GM21825 (cell line): ENCODE measurements at regions not wholly inside any gene's neighbourhood (a gene's known extent, or its start where the extent isn't known, plus 50 kb on each side); places are given as distances from the start of the nearest gene placed in this dataset.

Experiments
- ATAC-seq: cut with Tn5 transposase; IDR thresholded peaks from one replicate; pipeline ENCODE4 v1.9.1; 2021; ENCODE audit warnings: mild to moderate bottlenecking, moderate library complexity; ENCODE audit not compliant: unreplicated experiment

DNA sequence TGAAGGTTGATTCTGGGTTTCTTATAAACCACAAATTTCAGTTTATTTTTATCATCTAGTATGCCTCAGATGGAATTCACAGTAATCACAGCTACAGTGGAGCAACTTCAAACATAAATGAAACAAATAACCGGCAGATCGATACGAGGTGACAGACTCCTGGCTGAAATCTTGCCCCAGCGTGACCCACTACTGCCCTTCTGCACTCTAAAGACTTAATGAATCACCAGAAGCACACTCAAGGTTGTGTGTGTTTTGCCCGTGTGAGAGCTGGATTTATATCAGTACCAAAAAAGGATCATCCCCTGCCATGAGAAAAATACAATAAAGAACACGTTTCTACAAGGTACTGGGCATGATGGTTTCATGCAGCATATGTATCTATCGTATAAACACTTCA lies 161.7 kb downstream of the KLF12 start:
- no peak for ATAC-seq

DNA sequence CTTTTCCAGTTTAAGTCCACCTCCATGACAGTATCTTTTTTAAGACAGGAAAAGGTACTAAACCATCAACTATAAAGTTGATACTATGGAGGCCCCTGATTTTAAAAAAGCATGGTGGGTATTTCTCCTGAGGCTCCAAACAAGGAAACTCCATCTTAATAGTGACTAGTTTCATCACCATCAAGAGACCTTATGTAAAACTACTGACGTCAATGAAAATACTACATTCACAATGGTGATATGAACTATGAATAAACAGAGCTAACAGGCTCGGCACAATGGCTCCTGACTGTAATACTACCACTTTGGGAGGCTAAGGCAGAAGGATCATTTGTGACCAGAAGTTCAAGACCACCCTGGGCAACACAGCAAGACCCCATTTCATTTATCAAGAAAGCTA lies 162.7 kb downstream of the KLF12 start:
- no peak for ATAC-seq

DNA sequence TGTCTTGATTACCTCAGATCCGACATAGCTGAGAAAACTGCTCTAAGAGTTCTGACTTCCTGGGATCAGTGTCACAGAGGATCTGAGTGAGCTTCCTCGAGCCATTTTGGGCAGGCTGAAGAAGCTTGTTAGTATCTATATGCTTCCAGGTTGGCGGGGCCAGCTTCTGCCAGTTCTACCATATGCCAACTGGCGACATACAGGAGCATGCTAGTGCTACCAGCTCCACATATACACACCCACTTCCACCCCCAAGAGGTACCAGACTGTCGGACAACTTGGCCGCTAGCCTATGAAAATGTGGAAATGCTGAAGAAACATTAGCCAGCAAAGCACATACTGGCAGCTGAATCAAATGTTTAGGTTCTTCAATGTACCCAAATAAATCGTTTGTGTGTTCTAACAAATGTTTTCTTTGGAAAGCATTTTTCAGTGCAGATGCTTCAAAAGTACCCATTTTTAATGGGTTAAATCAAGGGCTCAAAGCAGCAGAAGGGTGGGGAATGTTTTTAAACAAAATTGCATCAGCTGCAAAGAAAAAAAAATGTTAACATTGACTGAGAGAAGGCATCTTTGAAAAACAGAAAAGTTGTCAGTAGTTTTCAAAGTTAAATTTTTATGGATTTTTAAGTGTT lies 163.7 kb downstream of the KLF12 start:
- ATAC-seq, result no peak

DNA sequence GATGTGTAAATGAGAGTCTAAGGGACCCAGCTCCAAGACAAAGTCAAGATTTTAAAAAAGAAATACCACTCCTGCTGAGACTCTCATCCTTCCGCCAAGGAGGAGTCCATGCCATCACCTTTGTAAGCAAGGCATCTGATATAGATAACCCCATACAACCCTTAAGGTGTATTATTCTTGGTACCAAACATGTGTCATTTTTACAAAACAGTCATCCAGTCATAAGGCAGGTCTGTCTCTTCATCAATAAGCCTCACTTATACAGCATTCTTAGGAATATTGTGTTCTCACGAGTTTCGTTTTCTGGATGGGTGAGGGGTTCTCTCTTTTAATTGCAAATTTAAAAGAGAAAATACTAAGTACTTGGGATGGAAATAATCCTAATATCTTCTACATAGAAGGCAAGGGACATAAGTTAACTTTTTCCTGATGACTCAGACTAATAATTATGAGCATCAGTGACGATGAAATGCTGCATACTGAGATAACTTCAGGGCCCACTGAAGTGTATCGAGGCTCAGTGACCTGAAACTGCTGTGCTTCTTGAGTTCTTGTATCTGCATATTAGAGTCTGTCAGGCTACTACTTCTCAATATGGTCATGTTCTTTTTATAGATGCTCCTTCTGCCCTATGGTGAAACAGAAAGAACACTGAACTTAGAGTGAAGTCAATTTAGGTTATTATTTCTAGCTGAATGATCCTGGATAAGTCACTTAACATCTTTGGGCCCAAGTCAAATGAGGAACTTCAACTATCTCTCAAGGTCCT lies 166.6 kb downstream of the KLF12 start:
- ATAC-seq, result peak; percentile 99

DNA sequence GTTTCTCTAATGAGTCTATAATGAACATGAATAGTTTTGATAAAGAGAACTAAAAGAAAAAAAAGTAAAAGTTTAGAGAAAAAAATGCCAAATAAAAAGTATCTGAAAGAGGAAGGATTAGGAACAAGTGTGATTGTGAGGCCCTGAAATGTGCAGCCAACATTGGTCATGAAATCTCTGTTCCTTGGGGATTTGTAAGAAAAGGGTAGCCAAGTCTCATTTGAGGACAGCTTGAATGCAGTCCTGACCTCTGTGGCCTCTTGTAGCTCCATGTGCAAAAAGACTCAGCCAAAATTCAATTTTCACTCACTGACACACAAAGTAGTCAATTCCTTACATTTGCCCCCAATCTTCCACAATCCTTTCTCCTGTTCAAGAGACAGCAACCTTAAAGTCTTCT lies 167.9 kb downstream of the KLF12 start:
- no peak for ATAC-seq

DNA sequence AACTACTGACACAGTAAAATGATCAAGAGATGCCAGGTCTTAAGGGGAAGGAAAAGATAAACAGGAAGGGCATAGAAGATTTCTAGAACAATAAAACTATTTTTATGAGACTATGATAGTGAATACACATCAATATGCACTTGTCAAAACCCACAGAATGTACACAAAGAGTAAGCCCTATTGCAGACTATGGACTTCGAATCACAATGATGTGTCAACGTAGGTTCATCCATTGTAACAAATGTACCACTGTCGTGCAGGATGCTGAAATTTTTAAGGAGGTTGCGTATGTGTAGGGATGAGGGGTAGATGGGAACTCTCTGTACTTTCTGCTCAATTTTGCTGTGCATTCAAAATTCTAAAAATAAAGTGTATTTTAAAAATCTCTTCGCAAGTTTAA lies 171.9 kb downstream of the KLF12 start:
- ATAC-seq, result no peak

DNA sequence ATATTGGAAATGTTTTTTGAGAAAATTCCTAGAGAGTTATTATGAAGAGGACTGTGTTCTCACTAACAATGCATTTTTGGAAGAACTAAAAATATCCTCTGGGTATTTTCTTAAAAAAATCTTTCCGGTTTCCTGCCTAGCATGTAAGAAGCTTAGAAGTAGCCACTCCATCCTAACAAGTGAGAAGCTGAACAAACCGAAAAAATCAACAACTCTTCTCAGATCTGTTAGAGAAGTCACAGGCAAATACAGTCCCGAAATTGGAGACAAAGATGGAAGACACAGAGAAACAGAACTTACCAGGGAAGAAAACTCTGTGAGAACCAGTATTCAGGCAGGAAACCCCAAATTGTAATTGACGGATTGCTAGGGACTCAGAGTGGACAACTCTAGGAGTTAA lies 173.0 kb downstream of the KLF12 start:
- no peak for ATAC-seq

DNA sequence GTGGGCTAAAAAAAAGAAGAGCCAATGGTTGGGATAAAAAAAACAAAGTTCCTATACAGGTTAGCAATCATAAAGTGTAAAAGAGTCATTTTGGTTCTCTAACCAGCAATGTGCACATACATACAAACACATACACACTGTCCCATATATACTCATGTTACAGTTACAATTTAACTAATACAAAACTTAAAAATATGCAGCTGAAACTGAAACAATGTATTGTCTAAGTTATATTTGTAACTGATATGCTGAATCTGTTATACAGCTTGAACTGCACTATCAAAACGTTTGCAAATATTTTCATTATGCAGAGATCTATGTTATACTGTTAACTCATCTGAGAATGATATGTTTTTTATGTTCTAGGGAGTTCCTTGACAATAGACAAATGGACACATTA lies 173.7 kb downstream of the KLF12 start:
- ATAC-seq, result peak; percentile 64

DNA sequence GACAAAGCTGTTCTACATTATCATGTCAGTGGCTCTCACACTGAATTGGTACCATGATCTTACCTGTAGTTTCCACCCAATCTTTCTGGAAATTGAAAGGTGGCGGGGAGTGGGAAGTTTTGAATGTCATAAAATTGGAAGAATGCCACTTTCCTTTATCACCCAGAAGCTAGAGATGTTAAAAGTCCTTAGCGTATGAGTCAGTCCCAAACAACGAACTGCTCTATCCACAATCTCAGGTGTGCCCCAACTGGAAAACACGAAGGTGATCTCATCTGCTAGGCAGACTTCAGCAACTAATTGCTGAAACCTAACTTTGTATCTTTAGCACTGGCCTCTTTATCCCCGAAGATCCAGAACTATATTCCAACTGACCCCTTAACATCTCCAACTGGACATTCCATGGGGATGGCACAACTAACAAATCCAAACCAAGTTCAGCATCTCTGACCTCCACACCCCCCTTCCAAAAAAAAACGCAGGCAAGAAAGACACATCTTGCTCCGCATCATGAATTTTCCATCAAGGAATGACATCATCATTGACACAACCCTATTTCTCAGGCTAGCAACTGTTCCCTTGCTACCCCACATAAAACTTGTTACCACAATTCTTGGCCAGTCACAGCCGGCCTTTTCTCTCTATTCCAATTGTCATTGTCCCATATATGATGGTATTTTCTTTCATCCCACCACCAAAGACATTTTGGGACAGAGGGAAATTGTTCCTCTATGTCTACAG lies 175.4 kb downstream of the KLF12 start:
- no peak for ATAC-seq

DNA sequence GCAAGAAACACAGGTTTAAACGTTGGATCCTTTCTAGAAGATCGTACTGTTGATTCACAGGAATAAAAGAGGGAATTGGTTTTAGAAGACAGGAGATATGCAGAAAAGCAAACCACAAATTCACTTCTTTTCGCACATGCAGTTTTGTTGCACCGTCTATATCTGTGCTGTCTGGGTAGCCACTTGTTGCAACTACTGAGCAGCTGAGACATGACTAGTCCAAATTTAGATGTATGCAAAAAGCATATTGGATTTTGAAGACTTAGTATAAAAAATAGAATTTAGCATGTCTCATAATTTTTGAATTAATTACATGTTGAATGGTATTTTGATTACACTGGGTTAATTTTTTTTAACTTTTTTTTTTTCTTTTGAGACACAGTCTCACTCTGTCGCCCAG lies 176.3 kb downstream of the KLF12 start:
- ATAC-seq, result no peak

DNA sequence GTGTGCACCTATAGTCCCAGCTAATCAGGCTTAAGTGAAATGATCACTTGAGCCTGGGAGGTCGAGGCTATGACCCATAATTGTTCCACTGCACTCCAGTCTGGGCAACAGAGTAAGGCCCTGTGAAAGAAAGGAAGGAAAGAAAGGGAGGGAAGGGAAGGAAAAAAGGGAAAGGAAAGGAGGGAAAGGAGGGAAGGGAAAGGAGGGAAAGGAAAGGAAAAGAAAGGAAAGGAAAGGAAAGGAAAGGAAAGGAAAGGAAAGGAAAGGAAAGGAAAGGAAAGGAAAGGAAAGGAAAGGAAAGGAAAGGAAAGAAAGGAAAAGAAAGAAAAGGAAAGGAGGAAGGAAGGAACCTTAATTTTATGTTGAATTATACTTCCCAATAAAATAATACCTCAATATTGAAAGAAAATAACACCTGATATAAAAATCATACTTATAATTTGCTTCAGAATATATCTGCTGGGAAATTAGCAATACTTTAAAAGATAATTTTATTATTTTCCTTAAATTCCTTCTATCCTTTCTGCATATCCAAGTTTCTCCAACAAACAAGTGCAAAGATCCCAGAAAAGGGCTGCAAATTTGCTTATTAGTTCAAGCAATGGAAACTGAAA lies 177.3 kb downstream of the KLF12 start:
- no peak for ATAC-seq

DNA sequence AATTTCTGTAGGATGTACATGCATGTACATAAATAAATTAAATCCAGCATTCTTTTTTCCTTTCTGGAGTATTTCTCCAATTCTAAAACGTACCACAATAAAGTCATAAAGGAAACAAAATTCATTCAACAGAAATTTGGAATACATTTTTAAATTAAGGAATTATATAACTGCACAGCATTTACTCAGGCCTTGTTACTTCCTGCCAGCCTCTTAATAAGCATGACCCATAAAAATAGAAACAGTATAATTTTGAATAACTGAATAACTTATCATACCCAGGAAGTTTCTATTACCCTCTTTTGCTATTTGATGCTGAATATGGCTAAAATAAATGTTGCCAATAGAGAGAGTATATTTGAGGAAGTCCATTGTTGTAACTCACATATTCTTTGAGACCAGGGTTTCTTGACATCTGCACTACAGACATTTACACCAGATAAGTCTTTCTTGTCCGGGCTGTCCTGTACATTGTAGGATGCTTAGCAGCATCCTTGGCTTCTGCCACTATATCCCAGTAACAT lies 178.2 kb downstream of the KLF12 start:
- no peak for ATAC-seq

DNA sequence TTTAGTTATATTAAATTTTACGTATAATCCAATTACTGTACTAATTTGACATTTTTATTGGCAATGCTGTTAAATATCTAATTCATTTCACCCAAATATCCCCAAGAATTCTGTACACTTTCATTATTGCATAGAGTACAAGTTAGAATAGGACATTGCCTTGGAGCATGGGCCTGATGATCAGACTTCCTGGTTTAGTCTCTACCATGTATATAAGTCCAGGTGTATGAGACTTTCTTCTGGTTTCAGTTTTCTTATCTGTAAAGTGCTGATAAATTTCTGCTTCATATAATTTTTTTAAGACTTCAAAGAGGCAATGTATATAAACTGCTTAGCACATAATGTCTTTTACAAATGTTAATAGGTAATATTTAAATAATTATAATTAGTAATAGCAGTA lies 179.4 kb downstream of the KLF12 start:
- peak; percentile 67 for ATAC-seq

DNA sequence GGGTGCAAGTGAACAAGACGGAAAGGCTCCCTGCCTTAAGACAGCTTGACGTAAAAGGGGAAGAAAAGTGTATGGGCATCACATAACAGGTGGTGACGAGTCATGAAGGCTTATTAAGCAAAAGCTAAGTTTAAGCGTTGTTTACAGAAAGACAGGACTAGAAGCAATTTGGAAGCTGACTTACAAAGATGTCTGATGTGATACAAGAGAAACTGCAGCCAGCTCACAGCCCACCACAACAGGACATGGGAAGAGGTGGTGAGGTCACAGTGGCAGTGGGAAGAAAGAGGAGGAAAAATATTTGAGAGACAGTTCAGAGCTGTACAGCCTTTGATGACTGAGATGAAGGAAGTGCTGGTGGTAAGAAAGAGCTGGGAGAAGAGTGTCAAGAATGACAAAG lies 181.6 kb downstream of the KLF12 start:
- ATAC-seq, result no peak

DNA sequence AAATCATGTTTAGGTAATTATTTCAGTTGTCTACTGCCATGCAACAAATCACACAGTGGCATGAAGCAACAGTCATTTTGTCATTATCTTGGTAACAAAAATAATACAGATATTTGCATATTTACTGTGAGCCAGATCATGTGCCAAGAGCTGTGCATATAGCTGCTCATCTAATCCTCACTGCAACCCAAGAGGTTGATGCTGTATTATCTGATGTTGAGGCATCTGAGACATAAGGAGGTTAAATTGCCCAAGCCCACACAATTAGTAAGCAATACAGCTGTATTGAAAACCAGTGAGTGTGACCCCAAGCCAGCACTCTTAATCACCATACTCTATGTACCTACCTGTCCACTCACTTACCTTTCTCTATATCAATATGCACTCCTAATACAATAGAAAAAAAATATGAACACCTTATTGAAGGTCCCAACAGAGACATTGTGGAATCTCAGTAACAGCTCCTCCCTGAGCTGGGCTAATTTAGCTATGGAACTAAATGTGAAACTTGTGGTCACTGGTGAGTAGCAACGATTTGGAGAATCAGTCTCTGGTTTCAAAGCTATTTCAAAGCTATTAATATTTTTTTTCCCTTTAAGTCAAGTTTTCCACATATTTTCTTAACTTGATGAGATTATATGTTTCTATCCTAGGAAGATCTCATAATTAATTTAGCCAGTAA lies 185.2 kb downstream of the KLF12 start:
- ATAC-seq, result no peak

DNA sequence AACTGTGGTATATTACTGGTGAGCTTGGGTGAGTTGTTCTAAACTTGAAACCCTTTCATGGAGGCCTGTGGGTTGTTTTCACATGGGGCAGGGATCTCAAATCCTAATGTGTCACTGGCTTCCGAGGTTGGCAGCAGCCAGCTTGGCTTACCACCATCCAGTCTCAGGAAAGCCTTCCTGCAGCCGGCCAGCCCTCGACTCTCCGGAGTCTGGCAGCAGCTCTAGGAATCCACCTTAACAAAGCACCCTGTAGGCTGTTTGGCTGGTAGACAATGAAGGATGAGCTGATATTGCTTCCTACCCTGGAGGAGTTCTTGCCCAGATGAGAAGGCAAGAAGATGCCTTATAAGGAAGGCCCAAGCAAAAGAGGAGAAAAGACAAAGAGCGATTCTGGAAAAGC lies 188.3 kb downstream of the KLF12 start:
- no peak for ATAC-seq

DNA sequence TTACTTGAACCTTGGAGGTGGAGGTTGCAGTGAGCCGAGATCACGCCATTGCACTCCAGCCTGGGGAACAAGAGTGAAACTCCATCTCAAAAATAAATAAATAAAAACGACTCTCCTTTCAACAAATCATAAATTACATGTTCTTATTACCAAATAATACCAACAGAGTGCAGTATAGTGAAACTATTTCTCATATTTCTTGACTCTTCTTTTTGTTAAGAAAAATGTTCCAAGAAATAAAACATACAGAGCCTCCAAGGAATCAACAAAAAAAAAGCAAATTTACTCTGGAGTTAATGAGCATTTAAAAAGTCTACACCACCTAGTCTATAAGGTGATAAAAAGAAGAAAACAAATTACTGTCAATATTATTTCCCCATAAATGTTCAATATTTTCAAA lies 188.8 kb downstream of the KLF12 start:
- ATAC-seq, result no peak

DNA sequence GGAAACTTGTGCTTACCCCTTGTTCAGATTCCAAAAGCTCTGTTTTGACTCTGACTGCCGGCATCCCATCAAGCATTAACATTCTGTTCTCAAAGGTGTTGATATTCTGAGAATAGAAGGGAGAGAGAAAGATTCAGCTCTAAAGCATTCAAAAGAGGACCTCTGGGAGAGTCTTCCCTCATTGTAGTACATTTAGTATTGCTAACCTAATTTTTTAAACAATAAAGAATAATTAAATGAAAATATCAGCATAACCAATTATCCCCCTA lies 190.3 kb downstream of the KLF12 start:
- ATAC-seq, result no peak

DNA sequence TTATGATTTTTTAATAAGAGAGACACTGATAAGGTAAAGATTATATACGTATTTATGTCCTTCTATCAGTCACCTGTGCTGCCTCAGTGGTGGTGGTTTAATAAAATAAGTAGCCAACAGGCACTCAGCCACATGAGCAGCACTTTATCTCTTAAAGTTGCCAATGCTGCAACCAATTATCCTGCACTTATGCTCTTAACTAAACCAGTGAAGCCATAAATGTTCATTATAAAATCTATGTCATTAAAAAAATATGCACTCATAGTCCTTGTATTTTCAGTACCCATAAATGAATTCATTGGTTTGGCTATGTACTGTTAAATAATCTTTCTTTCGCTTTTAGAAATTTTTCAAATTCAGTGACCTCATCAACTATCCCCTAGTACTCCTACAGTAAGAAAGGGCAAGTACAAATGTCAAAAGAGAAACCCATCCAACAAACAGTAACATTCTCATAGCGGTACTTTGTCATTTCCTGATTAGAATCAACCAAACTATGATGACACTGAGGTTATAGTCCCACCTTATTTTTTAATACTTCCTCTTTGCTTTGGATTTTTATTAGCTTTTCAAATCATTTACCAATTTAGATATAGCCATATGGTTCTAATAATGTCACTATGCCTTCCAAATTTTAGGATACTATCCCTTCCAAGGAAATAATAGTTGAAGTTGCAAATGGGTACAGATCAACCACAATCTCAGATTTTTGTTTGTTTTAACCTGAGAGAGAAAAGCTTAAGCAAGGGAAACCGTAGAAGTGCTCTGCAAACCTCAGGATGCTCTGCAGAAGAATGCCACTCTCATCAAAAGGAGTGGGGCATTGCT lies 190.9 kb downstream of the KLF12 start:
- ATAC-seq, result peak; percentile 82

DNA sequence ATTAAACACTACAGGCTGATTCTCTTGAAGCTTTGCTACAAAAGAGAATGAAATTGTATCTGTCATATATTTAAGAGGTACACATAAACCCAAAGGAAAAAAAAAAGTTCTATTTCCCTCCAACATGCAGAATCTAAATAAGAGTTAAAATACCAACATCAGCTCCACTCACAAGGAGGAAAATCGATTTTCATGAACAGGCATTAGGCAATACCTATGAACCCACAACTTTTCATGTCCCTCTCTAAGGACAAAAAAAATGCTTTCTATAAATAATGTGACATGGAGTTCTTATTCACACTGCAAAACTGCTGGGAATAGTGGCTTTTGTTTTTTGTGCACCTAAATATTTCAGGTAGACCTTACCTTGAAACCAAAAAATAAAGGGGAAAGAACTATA lies 192.5 kb downstream of the KLF12 start:
- no peak for ATAC-seq
